ENCODE measurements at regions not wholly inside any gene's neighbourhood (a gene's known extent, or its start where the extent isn't known, plus 50 kb on each side); places are given as distances from the start of the nearest gene placed in this dataset.

- TF ChIP-seq CTCF (IDR thresholded peaks at IDR 0.05) (no peak), POLR2A (IDR thresholded peaks at IDR 0.05) (no peak), POLR2AphosphoS5 (IDR thresholded peaks at IDR 0.05) (no peak), EP300 (IDR thresholded peaks at IDR 0.05) (no peak)
Measured at GRCh38 chr3:132880986-132881385, 157.2 kb upstream of the TMEM108 start.
